ENCODE measurements at regions not wholly inside any gene's neighbourhood (a gene's known extent, or its start where the extent isn't known, plus 50 kb on each side); places are given as distances from the start of the nearest gene placed in this dataset.

DNA sequence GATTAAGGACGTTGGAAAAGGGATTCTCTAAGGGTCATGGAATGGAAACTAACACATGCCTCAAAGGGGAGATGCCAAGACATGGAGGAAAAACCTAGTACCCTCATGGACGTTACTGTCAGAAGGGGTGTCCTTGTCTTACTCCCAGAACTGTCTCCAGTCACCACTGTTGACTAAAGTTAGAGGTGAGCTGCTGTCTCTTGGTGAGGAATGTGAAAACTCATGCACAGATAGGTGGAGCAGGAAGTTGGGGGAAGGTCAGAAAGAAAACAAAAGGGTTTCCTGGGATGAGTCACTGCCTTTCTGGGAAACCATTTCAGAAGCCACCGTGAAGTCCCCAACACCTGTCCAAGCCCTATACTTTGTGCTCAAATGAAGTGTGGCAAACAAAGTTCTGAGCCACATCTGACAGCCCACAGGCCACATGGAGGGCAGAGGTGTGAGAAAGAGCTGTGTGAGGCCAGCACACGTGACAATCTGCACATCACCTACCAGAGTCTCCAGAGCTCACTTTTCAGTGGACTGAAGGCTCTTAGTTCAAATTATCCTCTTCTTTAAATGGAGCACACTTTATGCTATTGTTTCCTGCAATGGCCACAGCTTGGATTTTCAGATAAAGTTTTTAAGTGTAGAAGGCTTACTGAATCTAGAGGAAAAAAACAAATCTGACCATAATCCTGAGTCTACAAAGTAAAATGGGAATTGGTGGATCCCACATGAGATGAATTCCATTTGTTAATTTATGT, 92.9 kb upstream of the EGLN3 start:
- no peaks in the 10 kb centered on the region for H3F3A ChIP-seq (ENCODE audit: insufficient read depth, low read length, poor library complexity, severe bottlenecking)
- TF ChIP-seq CTCF (IDR thresholded peaks at IDR 0.05; ENCODE audit: poor library complexity, severe bottlenecking): no peak
- TF ChIP-seq MXI1 (conservative IDR thresholded peaks at IDR 0.05; ENCODE audit: poor library complexity, severe bottlenecking): no peak
- no peak for TF ChIP-seq TAF1 (IDR thresholded peaks at IDR 0.05; ENCODE audit: low read depth)
- TF ChIP-seq RAD21 (conservative IDR thresholded peaks at IDR 0.05): no peak
- no peak for TF ChIP-seq EZH2 (IDR thresholded peaks at IDR 0.05; ENCODE audit: borderline replicate concordance, insufficient read depth, low read length, poor library complexity, severe bottlenecking)
- TF ChIP-seq REST (IDR thresholded peaks at IDR 0.05; ENCODE audit: borderline replicate concordance): no peak
- no peak for TF ChIP-seq SMC3 (conservative IDR thresholded peaks at IDR 0.05; ENCODE audit: poor library complexity)
- no peak for TF ChIP-seq POLR2AphosphoS5 (IDR thresholded peaks at IDR 0.05)
- TF ChIP-seq EP300 (conservative IDR thresholded peaks at IDR 0.05; ENCODE audit: poor library complexity, severe bottlenecking): no peak
- H4K20me1 ChIP-seq (ENCODE audit: insufficient read depth): no peaks in the 10 kb centered on the region
- no peaks in the 10 kb centered on the region for H3K36me3 ChIP-seq (ENCODE audit: insufficient read depth, low read length)
- H3K27me3 ChIP-seq (ENCODE audit: insufficient read depth, low read depth, low read length): no peaks in the 10 kb centered on the region
- no peaks in the 10 kb centered on the region for H3K9me3 ChIP-seq (ENCODE audit: low read length)
- H3K27ac ChIP-seq (ENCODE audit: low read length): no peak overlapping the region
- H2AFZ ChIP-seq (ENCODE audit: low read depth, low read length): no peak overlapping the region
- H3K9me2 ChIP-seq (ENCODE audit: insufficient read depth, low read length): no peaks in the 10 kb centered on the region
- H3K9ac ChIP-seq (ENCODE audit: low read length): no peak overlapping the region
- H3K79me2 ChIP-seq (replicated peaks; ENCODE audit: insufficient read depth, low read length): no peaks in the 10 kb centered on the region
- no peak overlapping the region for H3K4me2 ChIP-seq (ENCODE audit: low read length)
- no peak overlapping the region for H3K4me3 ChIP-seq (ENCODE audit: low read length)

- H3K27me3 ChIP-seq (ENCODE audit: insufficient read depth, low read depth, low read length): no peaks in the 10 kb centered on the region
- no peak overlapping the region for H3K9ac ChIP-seq (ENCODE audit: low read length)
- H3K4me3 ChIP-seq (ENCODE audit: low read length): no peak overlapping the region
- no peak overlapping the region for H2AFZ ChIP-seq (ENCODE audit: low read depth, low read length)
- no peaks in the 10 kb centered on the region for H3K79me2 ChIP-seq (replicated peaks; ENCODE audit: insufficient read depth, low read length)
- TF ChIP-seq MXI1 (conservative IDR thresholded peaks at IDR 0.05; ENCODE audit: poor library complexity, severe bottlenecking): no peak
- no peak for TF ChIP-seq TAF1 (IDR thresholded peaks at IDR 0.05; ENCODE audit: low read depth)
- no peak for TF ChIP-seq RAD21 (conservative IDR thresholded peaks at IDR 0.05)
- no peak for TF ChIP-seq EP300 (conservative IDR thresholded peaks at IDR 0.05; ENCODE audit: poor library complexity, severe bottlenecking)
- no peak for TF ChIP-seq CTCF (IDR thresholded peaks at IDR 0.05; ENCODE audit: poor library complexity, severe bottlenecking)
- TF ChIP-seq POLR2AphosphoS5 (IDR thresholded peaks at IDR 0.05): no peak
- no peak for TF ChIP-seq REST (IDR thresholded peaks at IDR 0.05; ENCODE audit: borderline replicate concordance)
- TF ChIP-seq SMC3 (conservative IDR thresholded peaks at IDR 0.05; ENCODE audit: poor library complexity): no peak
- no peak for TF ChIP-seq EZH2 (IDR thresholded peaks at IDR 0.05; ENCODE audit: borderline replicate concordance, insufficient read depth, low read length, poor library complexity, severe bottlenecking)
- no peaks in the 10 kb centered on the region for H3K9me2 ChIP-seq (ENCODE audit: insufficient read depth, low read length)
- no peaks in the 10 kb centered on the region for H4K20me1 ChIP-seq (ENCODE audit: insufficient read depth)
- no peak overlapping the region for H3K4me2 ChIP-seq (ENCODE audit: low read length)
- H3K27ac ChIP-seq (ENCODE audit: low read length): no peak overlapping the region
- H3K36me3 ChIP-seq (ENCODE audit: insufficient read depth, low read length): no peaks in the 10 kb centered on the region
- no peaks in the 10 kb centered on the region for H3F3A ChIP-seq (ENCODE audit: insufficient read depth, low read length, poor library complexity, severe bottlenecking)
- H3K9me3 ChIP-seq (ENCODE audit: low read length): no peaks in the 10 kb centered on the region
Measured at GRCh38 chr14:34041220-34041619, 90.3 kb upstream of the EGLN3 start.
